ENCODE measurements at regions not wholly inside any gene's neighbourhood (a gene's known extent, or its start where the extent isn't known, plus 50 kb on each side); places are given as distances from the start of the nearest gene placed in this dataset.
A peak's percentile ranks its signal among the peaks of the same experiment; 100 is the strongest.
"Not testable (repeated sequence)": the region's sequence is repeated elsewhere in the genome, so short reads cannot be mapped to it uniquely, and the experiment has no call there.

DNA sequence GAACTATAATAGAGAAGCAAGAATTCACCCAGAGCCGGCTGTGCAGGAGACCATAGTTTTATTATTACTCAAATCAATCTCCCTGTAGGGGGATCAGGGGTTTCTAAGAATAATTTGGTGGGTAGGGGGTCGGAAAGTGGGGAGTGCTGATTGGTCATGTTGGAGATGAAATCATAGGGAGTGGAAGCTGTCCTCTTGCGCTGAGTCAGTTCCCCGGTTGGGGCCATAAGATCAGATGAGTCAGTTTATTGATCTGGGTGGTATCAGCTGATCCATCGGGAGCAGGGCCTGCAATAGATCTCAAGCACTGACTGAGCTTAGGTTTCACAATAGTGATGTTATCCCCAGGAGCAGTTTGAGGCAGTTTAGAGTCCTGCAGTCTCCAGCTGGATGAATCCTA is 97.0 kb upstream of the SNRPN start:
- no peak for TF ChIP-seq CTCF (IDR thresholded peaks at IDR 0.05; ENCODE audit: low read depth, low read length, missing control alignments)
- H3K4me3 ChIP-seq (ENCODE audit: low read depth, low read length): peak overlapping the region; percentile 17
- in situ Hi-C loops (cut with HindIII; ENCODE audit: low sequenced_read_pairs): no loop called here
- no peak for DNase-seq (ENCODE audit: low read depth)

GRCh38 chr15:24858183-24858582 is 96.6 kb upstream of the SNRPN start:
- H3K4me3 ChIP-seq (ENCODE audit: low read depth, low read length); DNase-seq (ENCODE audit: low read depth); in situ Hi-C loops (cut with HindIII; ENCODE audit: low sequenced_read_pairs): not testable (repeated sequence)

DNA sequence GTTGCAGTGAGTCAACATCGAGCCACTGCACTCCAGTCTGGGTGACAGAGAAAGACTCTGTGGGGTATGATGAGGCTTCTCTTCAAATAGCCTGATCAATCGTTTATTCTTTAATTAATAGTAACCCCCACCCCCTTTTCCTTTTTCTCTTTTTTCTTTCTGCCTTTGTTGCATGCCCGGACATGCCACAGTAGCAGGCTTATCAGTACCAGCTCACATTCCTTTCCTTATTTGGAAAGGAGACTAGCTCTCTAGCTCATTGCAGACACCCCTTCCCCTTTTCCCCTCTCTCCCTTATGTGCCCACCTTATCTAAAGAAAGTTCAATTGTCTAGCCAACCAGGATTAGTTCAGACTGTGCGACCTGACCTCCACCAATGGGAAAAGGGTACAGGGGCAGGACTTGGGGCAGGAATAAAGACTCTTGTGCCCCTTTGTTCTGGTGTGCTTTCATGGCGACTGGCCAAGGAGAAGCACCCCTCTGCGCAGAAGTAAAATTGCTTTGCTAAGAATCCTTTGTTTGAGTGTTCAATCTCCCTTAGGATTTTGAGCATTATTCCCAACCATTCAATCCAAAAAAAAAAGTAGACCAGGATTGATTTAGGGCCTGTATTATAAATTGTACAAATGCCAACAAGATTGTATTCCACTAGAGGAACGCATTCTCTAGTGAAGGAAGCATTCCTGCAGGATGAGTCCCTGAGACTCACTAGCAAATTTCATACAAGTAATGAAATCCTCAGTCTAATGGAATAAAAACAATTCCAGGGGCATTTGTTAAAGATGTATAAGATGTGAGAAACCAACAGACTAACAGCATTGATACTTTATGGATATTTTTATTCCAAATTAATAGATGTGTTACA is 95.8 kb upstream of the SNRPN start:
- in situ Hi-C loops (cut with HindIII; ENCODE audit: low sequenced_read_pairs): no loop called here
- no peak overlapping the region for H3K4me3 ChIP-seq (ENCODE audit: low read depth, low read length)
- TF ChIP-seq CTCF (IDR thresholded peaks at IDR 0.05; ENCODE audit: low read depth, low read length, missing control alignments): no peak
- no peak for DNase-seq (ENCODE audit: low read depth)

DNA sequence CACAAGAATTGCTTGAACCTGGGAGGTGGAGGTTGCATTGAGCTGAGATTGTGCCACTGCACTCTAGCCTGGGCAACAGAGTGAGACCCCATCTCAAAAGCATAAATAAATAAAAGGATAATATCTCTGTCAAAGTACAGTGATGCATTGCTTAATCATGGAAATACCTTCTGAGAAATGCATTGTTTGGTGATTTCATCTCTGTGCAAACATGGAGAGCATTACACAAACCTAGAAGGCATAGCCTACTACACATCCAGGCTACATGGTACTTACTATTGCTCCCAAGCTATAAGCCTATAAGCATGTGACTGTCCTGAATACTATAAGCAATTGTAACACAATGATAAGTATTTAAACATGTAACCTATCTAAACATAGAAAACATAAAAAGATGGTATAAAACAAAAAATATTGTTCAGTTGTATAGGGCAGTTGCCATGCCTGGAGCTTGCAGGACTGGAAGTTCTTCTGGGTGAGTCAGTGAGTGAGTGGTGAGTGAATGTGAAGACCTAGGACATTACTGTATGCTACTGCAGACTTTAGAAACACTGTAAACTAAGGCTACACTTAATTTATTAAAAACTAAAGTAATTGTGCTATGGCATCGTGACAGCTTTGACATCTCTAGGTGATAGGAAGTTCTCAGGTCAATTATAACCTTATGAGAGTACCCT is 93.6 kb upstream of the SNRPN start:
- DNase-seq (ENCODE audit: low read depth): no peak
- in situ Hi-C loops (cut with HindIII; ENCODE audit: low sequenced_read_pairs): no loop called here

DNA sequence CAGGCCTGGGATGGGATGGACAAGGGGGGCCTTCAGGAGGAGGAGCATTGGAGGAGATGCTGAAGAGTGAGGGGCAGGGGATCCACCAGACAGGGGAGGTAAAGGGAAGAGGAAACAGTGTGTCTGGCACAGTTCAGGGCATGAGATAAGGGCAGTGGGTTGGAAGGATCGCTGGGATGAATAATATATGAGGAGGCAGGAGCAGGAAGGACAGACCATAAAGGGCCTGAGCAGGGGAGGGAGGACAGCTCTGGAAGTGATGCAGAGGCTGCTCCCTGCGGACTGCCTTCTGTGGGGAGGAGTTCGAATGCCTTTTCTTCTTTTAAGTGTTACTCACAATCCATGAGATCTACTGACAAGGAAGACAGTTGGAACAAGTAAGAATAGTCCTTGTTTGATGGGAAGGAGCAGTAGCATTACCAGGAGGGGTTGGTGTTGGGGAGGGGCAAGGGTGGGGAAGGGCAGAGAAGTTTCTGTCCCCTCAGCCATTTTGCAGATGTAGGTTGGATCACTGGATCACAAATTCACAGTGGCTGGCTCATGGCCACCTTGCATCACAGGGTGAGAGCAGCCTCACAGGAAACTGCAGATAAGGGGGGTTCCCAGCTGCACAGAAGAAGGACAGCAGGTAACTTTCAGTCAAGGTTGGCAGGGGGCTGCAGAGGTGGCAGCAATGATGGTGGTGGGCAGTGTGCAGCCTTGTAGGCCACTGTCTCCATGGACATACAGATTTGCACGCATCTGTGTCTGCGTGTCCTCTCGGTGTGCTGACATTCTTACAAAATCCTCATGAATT is 91.9 kb upstream of the SNRPN start:
- H3K4me3 ChIP-seq (ENCODE audit: low read depth, low read length): no peak overlapping the region
- TF ChIP-seq CTCF (IDR thresholded peaks at IDR 0.05; ENCODE audit: low read depth, low read length, missing control alignments): no peak
- no peak for DNase-seq (ENCODE audit: low read depth)
- in situ Hi-C loops (cut with HindIII; ENCODE audit: low sequenced_read_pairs): no loop called here

More for the DNA sequence above, 93.6 kb upstream of the SNRPN start:
- H3K4me3 ChIP-seq (ENCODE audit: low read depth, low read length): no peak overlapping the region
- no peak for TF ChIP-seq CTCF (IDR thresholded peaks at IDR 0.05; ENCODE audit: low read depth, low read length, missing control alignments)

DNA sequence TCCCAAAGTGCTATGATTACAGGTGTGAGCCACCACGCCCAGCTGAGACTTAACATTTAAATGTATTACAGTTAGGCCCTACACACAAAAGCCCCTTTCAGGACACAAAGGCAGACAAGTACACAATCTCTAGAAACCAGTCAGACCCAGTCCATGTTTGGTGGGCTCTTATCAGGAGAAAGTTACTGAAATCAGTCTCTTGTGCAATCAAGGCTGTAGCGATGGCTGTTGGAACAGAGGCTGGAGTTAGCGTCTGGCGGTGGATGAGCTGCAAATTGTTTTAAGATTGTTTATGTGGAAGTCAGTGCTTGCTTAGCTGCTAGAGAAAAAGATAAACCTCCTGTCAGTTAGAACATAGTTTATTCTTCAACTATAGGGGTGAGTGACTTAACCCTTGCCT is 89.5 kb upstream of the SNRPN start:
- no peak for DNase-seq (ENCODE audit: low read depth)
- no peak for TF ChIP-seq CTCF (IDR thresholded peaks at IDR 0.05; ENCODE audit: low read depth, low read length, missing control alignments)
- in situ Hi-C loops (cut with HindIII; ENCODE audit: low sequenced_read_pairs): no loop called here
- H3K4me3 ChIP-seq (ENCODE audit: low read depth, low read length): no peak overlapping the region

Measured in astrocyte of the cerebellum (primary cell).